Neural progenitor cell (in vitro differentiated cells): ENCODE measurements at regions not wholly inside any gene's neighbourhood (a gene's known extent, or its start where the extent isn't known, plus 50 kb on each side); places are given as distances from the start of the nearest gene placed in this dataset.

Experiments
- DNase-seq: peaks from one replicate; pipeline ENCODE4 v3.0.0-alpha.2; 2016; ENCODE audit warnings: low spot score
- H2AFZ ChIP-seq: fragments of 200-600 bp; sonication (generic); replicated peaks from 2 replicates; pipeline ENCODE4 v1.6.1; 2016; ENCODE audit warnings: antibody characterized with exemption
- H3F3A ChIP-seq: fragments of 200-600 bp; sonication (generic); 2 replicates; pipeline ENCODE4 v1.6.1; 2016; ENCODE audit warnings: antibody characterized with exemption, low read depth
- H3K27ac ChIP-seq: fragments of 200-600 bp; sonication (generic); 2 replicates; pipeline ENCODE4 v1.5.1; 2016; ENCODE audit warnings: mild to moderate bottlenecking
- H3K27me3 ChIP-seq: fragments of 200-600 bp; sonication (generic); 2 replicates; pipeline ENCODE4 v1.6.1; 2016; ENCODE audit warnings: mild to moderate bottlenecking, moderate library complexity
- H3K36me3 ChIP-seq: fragments of 200-600 bp; sonication (generic); 2 replicates; pipeline ENCODE4 v1.5.1; 2016
- H3K4me1 ChIP-seq: fragments of 200-600 bp; sonication (generic); 2 replicates; pipeline ENCODE4 v1.6.1; 2016; ENCODE audit warnings: mixed run types
- H3K4me2 ChIP-seq: fragments of 200-600 bp; sonication (generic); 2 replicates; pipeline ENCODE4 v1.6.1; 2016
- H3K4me3 ChIP-seq: fragments of 200-600 bp; sonication (generic); 2 replicates; pipeline ENCODE4 v1.5.1; 2016
- H3K79me2 ChIP-seq: fragments of 200-600 bp; sonication (generic); 2 replicates; pipeline ENCODE4 v1.6.1; 2016; ENCODE audit warnings: low read depth
- H3K9ac ChIP-seq: fragments of 200-600 bp; sonication (generic); 2 replicates; pipeline ENCODE4 v1.6.1; 2016
- H3K9me3 ChIP-seq: fragments of 200-600 bp; sonication (generic); 2 replicates; pipeline ENCODE4 v1.5.1; 2016; ENCODE audit warnings: low read depth
- H4K20me1 ChIP-seq: fragments of 200-600 bp; sonication (generic); 2 replicates; pipeline ENCODE4 v1.6.1; 2016; ENCODE audit warnings: low read depth
- H3K27ac Mint-ChIP-seq: 3 replicates; pipeline ENCODE4 v1.8.0; 2021; ENCODE audit warnings: mixed read lengths
- H3K27me3 Mint-ChIP-seq: 2 replicates; pipeline ENCODE4 v1.8.0; 2022; ENCODE audit warnings: low read depth, mild to moderate bottlenecking, inconsistent platforms, moderate library complexity, mixed read lengths; ENCODE audit not compliant: insufficient read depth
- H3K36me3 Mint-ChIP-seq: 3 replicates; pipeline ENCODE4 v1.8.0; 2021; ENCODE audit warnings: mixed read lengths
- H3K4me1 Mint-ChIP-seq: 3 replicates; pipeline ENCODE4 v1.8.0; 2021; ENCODE audit warnings: mixed read lengths
- H3K4me3 Mint-ChIP-seq: 3 replicates; pipeline ENCODE4 v1.8.0; 2021; ENCODE audit warnings: mild to moderate bottlenecking, moderate library complexity, mixed read lengths
- H3K9me3 Mint-ChIP-seq: 3 replicates; pipeline ENCODE4 v1.8.0; 2020; ENCODE audit warnings: mixed read lengths
- CTCF ChIP-seq: fragments of 200-600 bp; sonication (generic); IDR thresholded peaks from 2 replicates; pipeline ENCODE4 v1.5.1; 2017; ENCODE audit warnings: antibody characterized with exemption, mild to moderate bottlenecking
- EZH2 ChIP-seq: fragments of 200-600 bp; sonication (generic); IDR thresholded peaks from 2 replicates; pipeline ENCODE4 v1.6.1; 2017; ENCODE audit warnings: antibody characterized with exemption, mild to moderate bottlenecking, moderate library complexity
- EZH2phosphoT487 ChIP-seq: fragments of 200-600 bp; sonication (generic); IDR thresholded peaks from 2 replicates; pipeline ENCODE4 v1.6.1; 2017; ENCODE audit warnings: antibody characterized with exemption

GRCh38 chr6:129774697-129775447 lies 64.9 kb upstream of the ARHGAP18 start:
- Histone ChIP-seq H3K9ac (no peak overlapping the region), H3K4me1 (no peaks in the 10 kb centered on the region), H3K79me2 (no peaks in the 10 kb centered on the region), H3K4me2 (peak overlapping the region; percentile 45), H3K27me3 (no peaks in the 10 kb centered on the region), H4K20me1 (no peaks in the 10 kb centered on the region), H2AFZ (peak overlapping the region; percentile 85), H3F3A (no peaks in the 10 kb centered on the region), H3K4me3 (no peak overlapping the region), H3K36me3 (no peaks in the 10 kb centered on the region), H3K9me3 (no peaks in the 10 kb centered on the region), H3K27ac (no peak overlapping the region)
- DNase-seq: peak; percentile 90
- Mint-ChIP-seq H3K27ac (no peak overlapping the region), H3K9me3 (peaks cover 10% of the 10 kb centered on the region), H3K4me3 (peak overlapping the region; percentile 38), H3K27me3 (peaks cover 4% of the 10 kb centered on the region), H3K4me1 (no peaks in the 10 kb centered on the region), H3K36me3 (no peaks in the 10 kb centered on the region)
- TF ChIP-seq EZH2phosphoT487: no peak
- TF ChIP-seq EZH2: no peak
- peak; percentile 95 for TF ChIP-seq CTCF

- TF ChIP-seq EZH2 (no peak), CTCF (no peak), EZH2phosphoT487 (no peak)
- Mint-ChIP-seq H3K27ac (no peak overlapping the region), H3K27me3 (peaks cover 4% of the 10 kb centered on the region), H3K4me1 (no peaks in the 10 kb centered on the region), H3K4me3 (no peak overlapping the region), H3K36me3 (no peaks in the 10 kb centered on the region), H3K9me3 (peaks cover 8% of the 10 kb centered on the region)
- Histone ChIP-seq H3K9me3 (no peaks in the 10 kb centered on the region), H3K4me2 (no peak overlapping the region), H3K4me3 (no peak overlapping the region), H3K4me1 (no peaks in the 10 kb centered on the region), H3K9ac (no peak overlapping the region), H3K27me3 (peaks cover 5% of the 10 kb centered on the region), H3K36me3 (no peaks in the 10 kb centered on the region), H3F3A (no peaks in the 10 kb centered on the region), H3K79me2 (no peaks in the 10 kb centered on the region), H4K20me1 (no peaks in the 10 kb centered on the region), H2AFZ (no peak overlapping the region), H3K27ac (no peak overlapping the region)
- DNase-seq: no peak
Observed at GRCh38 chr6:129773304-129773703, 63.3 kb upstream of the ARHGAP18 start.

GRCh38 chr6:129771678-129772077 lies 61.7 kb upstream of the ARHGAP18 start:
- Histone ChIP-seq H3K27me3 (peaks cover 22% of the 10 kb centered on the region), H3K4me1 (peaks cover 4% of the 10 kb centered on the region), H2AFZ (no peak overlapping the region), H3K9ac (no peak overlapping the region), H3K79me2 (no peaks in the 10 kb centered on the region), H4K20me1 (no peaks in the 10 kb centered on the region), H3K27ac (no peak overlapping the region), H3K9me3 (no peaks in the 10 kb centered on the region), H3F3A (peaks cover 11% of the 10 kb centered on the region), H3K4me3 (no peak overlapping the region), H3K36me3 (no peaks in the 10 kb centered on the region), H3K4me2 (no peak overlapping the region)
- no peak overlapping the region for H3K27ac Mint-ChIP-seq
- peaks cover 6% of the 10 kb centered on the region for H3K27me3 Mint-ChIP-seq
- no peak for TF ChIP-seq EZH2
- no peak for TF ChIP-seq EZH2phosphoT487
- TF ChIP-seq CTCF: no peak
- no peaks in the 10 kb centered on the region for H3K36me3 Mint-ChIP-seq
- H3K4me3 Mint-ChIP-seq: no peak overlapping the region
- H3K4me1 Mint-ChIP-seq: peaks cover 10% of the 10 kb centered on the region
- H3K9me3 Mint-ChIP-seq: peaks cover 3% of the 10 kb centered on the region
- no peak for DNase-seq
